ENCODE measurements at regions not wholly inside any gene's neighbourhood (a gene's known extent, or its start where the extent isn't known, plus 50 kb on each side); places are given as distances from the start of the nearest gene placed in this dataset.

- TF ChIP-seq EZH2phosphoT487 (IDR thresholded peaks at IDR 0.05; ENCODE audit: insufficient read depth, low read depth) (no peak), EZH2 (IDR thresholded peaks at IDR 0.05; ENCODE audit: insufficient read depth, poor library complexity, severe bottlenecking) (no peak)
Measured at GRCh38 chr13:105740739-105741138, 794.7 kb downstream of the EFNB2 start.
